Bronchial epithelial cell (primary cell): ENCODE measurements at regions not wholly inside any gene's neighbourhood (a gene's known extent, or its start where the extent isn't known, plus 50 kb on each side); places are given as distances from the start of the nearest gene placed in this dataset.
"Not testable (repeated sequence)": the region's sequence is repeated elsewhere in the genome, so short reads cannot be mapped to it uniquely, and the experiment has no call there.

Experiments used
- DNase-seq: peaks from one replicate; pipeline ENCODE4 v3.0.0-alpha.2; 2010; ENCODE audit warnings: low read depth
- FAIRE-seq: peaks from 2 replicates; lab custom pipeline; 2011; peaks lifted over from hg19 to GRCh38; lab: Jason Lieb, UNC
- H3K27me3 ChIP-seq: 2 replicates; pipeline ENCODE4 v1.5.1; 2011; ENCODE audit warnings: low read length; ENCODE audit not compliant: control insufficient read depth, insufficient read depth
- H3K36me3 ChIP-seq: 2 replicates; pipeline ENCODE4 v1.5.1; 2011; ENCODE audit warnings: low read length; ENCODE audit not compliant: control insufficient read depth, insufficient read depth
- H3K4me3 ChIP-seq: 2 replicates; pipeline ENCODE4 v1.5.1; 2011; ENCODE audit warnings: mild to moderate bottlenecking, low read depth, low read length, control low read depth
- CTCF ChIP-seq: IDR thresholded peaks from 2 replicates; pipeline ENCODE4 v1.5.1; 2011; ENCODE audit warnings: mild to moderate bottlenecking, moderate library complexity, low read length, control low read depth, inconsistent platforms; ENCODE audit not compliant: insufficient read depth, severe bottlenecking

- DNase-seq (no peak), FAIRE-seq (no peak)
- Histone ChIP-seq H3K36me3 (no peaks in the 10 kb centered on the region), H3K27me3 (no peaks in the 10 kb centered on the region), H3K4me3 (no peak overlapping the region)
- no peak for TF ChIP-seq CTCF
Observed at GRCh38 chr4:186871856-186872255, 148.2 kb upstream of the FAT1 start.

GRCh38 chr4:186873095-186873494, 149.4 kb upstream of the FAT1 start:
- not testable (repeated sequence) for H3K27me3 ChIP-seq, DNase-seq, H3K36me3 ChIP-seq, H3K4me3 ChIP-seq, FAIRE-seq

GRCh38 chr4:186875476-186875875, 151.8 kb upstream of the FAT1 start:
- FAIRE-seq (no peak), DNase-seq (no peak)
- no peaks in the 10 kb centered on the region for H3K36me3 ChIP-seq
- no peak for TF ChIP-seq CTCF
- no peaks in the 10 kb centered on the region for H3K27me3 ChIP-seq
- H3K4me3 ChIP-seq = no peak overlapping the region

GRCh38 chr4:186876961-186877626, 153.4 kb upstream of the FAT1 start:
- Histone ChIP-seq H3K27me3 (no peaks in the 10 kb centered on the region), H3K36me3 (no peaks in the 10 kb centered on the region), H3K4me3 (no peak overlapping the region)
- no peak for DNase-seq
- no peak for TF ChIP-seq CTCF
- no peak for FAIRE-seq

GRCh38 chr4:186878203-186878776, 154.6 kb upstream of the FAT1 start:
- TF ChIP-seq CTCF = no peak
- H3K4me3 ChIP-seq = no peak overlapping the region
- DNase-seq (no peak), FAIRE-seq (no peak)
- H3K36me3 ChIP-seq = no peaks in the 10 kb centered on the region
- no peaks in the 10 kb centered on the region for H3K27me3 ChIP-seq

- DNase-seq (peak; percentile 83), FAIRE-seq (no peak)
- TF ChIP-seq CTCF = no peak
- H3K4me3 ChIP-seq = no peak overlapping the region
- no peaks in the 10 kb centered on the region for H3K36me3 ChIP-seq
- H3K27me3 ChIP-seq = no peaks in the 10 kb centered on the region
Observed at GRCh38 chr4:186881521-186882220, 158.0 kb upstream of the FAT1 start.
